HUES48 (cell line): ENCODE measurements at regions not wholly inside any gene's neighbourhood (a gene's known extent, or its start where the extent isn't known, plus 50 kb on each side); places are given as distances from the start of the nearest gene placed in this dataset.
"Not testable (repeated sequence)": the region's sequence is repeated elsewhere in the genome, so short reads cannot be mapped to it uniquely, and the experiment has no call there.

ENCODE experiments used
- H3K27ac ChIP-seq: one replicate; pipeline ENCODE4 v1.7.0; 2013; ENCODE audit warnings: low read depth, low read length, inconsistent platforms
- H3K27me3 ChIP-seq: 2 replicates; pipeline ENCODE4 v1.6.1; 2013; ENCODE audit warnings: mild to moderate bottlenecking, low read length; ENCODE audit not compliant: control insufficient read depth, insufficient read depth
- H3K36me3 ChIP-seq: 2 replicates; pipeline ENCODE4 v1.6.1; 2013; ENCODE audit warnings: low read length; ENCODE audit not compliant: control insufficient read depth, insufficient read depth
- H3K4me1 ChIP-seq: 2 replicates; pipeline ENCODE4 v1.6.1; 2013; ENCODE audit warnings: mild to moderate bottlenecking, low read length; ENCODE audit not compliant: control insufficient read depth, insufficient read depth
- H3K4me3 ChIP-seq: 2 replicates; pipeline ENCODE4 v1.5.1; 2013; ENCODE audit warnings: mild to moderate bottlenecking, low read depth, low read length
- H3K9ac ChIP-seq: 2 replicates; pipeline ENCODE4 v1.6.1; 2013; ENCODE audit warnings: mild to moderate bottlenecking, low read depth, low read length, moderate library complexity
- H3K9me3 ChIP-seq: 2 replicates; pipeline ENCODE4 v1.6.1; 2013; ENCODE audit warnings: low read length; ENCODE audit not compliant: control insufficient read depth, insufficient read depth

- H3K9me3 ChIP-seq = no peaks in the 10 kb centered on the region
- no peaks in the 10 kb centered on the region for H3K27me3 ChIP-seq
- no peak overlapping the region for H3K9ac ChIP-seq
- no peak overlapping the region for H3K4me3 ChIP-seq
- H3K36me3 ChIP-seq = no peaks in the 10 kb centered on the region
- H3K4me1 ChIP-seq = no peaks in the 10 kb centered on the region
- H3K27ac ChIP-seq = no peak overlapping the region
Measured at GRCh38 chr2:37569131-37569823, 102.2 kb downstream of the CDC42EP3 start.

DNA sequence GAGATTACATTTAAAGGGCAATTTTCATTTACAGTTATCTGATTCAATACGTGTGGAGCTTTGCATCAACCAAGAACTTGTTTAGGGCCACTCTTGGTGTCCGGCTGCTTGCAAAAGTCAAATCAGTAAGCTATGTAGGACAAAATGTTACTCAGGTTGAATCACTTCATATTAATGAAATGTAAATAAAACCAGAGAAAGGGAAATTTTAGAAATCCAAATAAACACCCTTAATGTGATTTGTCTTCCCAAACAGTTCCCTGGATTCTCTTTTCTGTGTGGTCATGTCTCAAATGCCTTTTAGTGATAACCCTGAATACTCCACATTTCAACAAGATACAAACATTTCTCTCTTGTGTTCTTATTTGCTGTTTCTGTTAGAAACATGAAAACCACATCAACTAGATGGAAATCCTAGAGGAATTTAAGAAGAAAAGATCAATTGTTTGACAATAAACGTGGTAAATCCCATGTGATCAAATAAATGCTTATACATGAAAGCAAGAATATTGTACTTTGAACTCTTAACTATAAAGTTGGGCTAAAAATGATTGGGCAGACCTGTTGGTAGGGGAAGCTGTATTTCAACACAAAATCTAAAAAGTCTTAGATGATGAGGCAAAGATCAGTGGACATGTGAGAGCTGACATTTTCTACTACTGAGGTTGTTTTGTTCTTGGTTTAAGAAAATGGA lies 101.3 kb downstream of the CDC42EP3 start:
- Histone ChIP-seq H3K4me1 (no peaks in the 10 kb centered on the region), H3K9me3 (no peaks in the 10 kb centered on the region), H3K27me3 (no peaks in the 10 kb centered on the region), H3K4me3 (no peak overlapping the region), H3K27ac (no peak overlapping the region), H3K36me3 (no peaks in the 10 kb centered on the region), H3K9ac (no peak overlapping the region)

DNA sequence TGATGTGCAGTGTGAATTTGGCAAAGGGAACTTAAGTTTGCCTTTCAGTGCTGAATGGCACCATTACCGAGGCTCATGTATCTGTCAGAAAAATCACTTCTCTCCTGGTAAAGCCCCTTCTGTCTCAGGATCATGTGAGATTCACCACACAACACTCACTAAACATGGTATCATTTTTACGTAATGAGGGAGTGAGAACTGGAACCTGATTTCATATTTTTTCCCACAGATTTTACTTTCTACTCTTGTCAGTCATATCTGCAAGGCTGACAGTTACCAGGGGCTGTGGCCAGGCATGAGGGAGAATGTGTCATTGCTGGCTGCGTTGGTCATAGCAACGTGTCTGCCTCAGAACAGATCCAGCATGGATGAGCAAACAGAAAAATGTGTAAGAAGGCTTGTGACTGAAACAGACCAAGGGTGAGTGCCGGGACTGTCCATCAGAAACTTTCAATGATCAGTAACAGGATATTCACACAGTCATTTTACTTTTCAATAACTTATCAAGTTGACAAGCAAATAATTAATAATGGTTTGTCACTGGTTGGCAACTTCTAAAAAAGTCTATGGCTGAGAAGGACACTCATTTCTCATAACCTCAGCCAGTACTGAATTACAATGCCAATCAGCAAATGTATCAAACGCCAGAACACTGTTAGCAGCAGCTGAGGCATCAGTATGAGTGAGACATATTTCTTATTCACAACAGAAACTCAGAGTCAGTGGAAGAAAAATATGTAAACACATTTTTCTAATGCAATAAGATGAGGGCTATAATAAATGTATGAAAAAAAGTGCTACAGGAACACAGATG lies 100.5 kb downstream of the CDC42EP3 start:
- H3K4me1 ChIP-seq = no peaks in the 10 kb centered on the region
- no peaks in the 10 kb centered on the region for H3K36me3 ChIP-seq
- no peaks in the 10 kb centered on the region for H3K9me3 ChIP-seq
- no peak overlapping the region for H3K4me3 ChIP-seq
- H3K9ac ChIP-seq = no peak overlapping the region
- H3K27me3 ChIP-seq = no peaks in the 10 kb centered on the region
- H3K27ac ChIP-seq = no peak overlapping the region

- Histone ChIP-seq H3K4me1 (no peaks in the 10 kb centered on the region), H3K27ac (no peak overlapping the region)
Measured at GRCh38 chr2:37571587-37572136, 99.8 kb downstream of the CDC42EP3 start.

GRCh38 chr2:37573451-37574388 lies 97.7 kb downstream of the CDC42EP3 start:
- H3K27ac ChIP-seq = no peak overlapping the region
- H3K9ac ChIP-seq = no peak overlapping the region

More at GRCh38 chr2:37571587-37572136, 99.8 kb downstream of the CDC42EP3 start:
- no peak overlapping the region for H3K9ac ChIP-seq
- H3K36me3 ChIP-seq = no peaks in the 10 kb centered on the region
- no peaks in the 10 kb centered on the region for H3K9me3 ChIP-seq
- H3K4me3 ChIP-seq = no peak overlapping the region
- no peaks in the 10 kb centered on the region for H3K27me3 ChIP-seq

DNA sequence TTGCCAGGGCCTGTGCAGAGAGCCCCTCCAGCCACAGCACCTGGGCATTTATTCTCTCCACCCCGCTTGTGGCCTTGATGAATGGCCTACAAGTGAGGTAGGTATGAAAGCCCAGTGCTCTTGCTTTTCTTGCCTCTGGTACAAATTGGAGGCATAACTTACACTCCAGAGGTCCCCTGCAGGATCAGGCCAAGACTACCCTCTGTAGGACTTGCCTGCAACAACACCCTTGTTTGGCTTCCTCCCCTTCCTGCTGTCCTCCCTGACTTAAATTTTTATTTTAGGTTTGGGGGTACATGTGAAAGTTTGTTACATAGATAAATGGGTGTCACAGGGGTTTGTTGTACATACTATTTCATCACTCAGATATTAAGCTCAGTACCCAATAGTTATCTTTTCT lies 95.7 kb downstream of the CDC42EP3 start:
- no peaks in the 10 kb centered on the region for H3K27me3 ChIP-seq
- no peaks in the 10 kb centered on the region for H3K36me3 ChIP-seq
- no peak overlapping the region for H3K4me3 ChIP-seq
- H3K4me1 ChIP-seq = no peaks in the 10 kb centered on the region
- peaks cover 9% of the 10 kb centered on the region; the same call in 1 of the 2 replicates for H3K9me3 ChIP-seq
- no peak overlapping the region for H3K9ac ChIP-seq
- no peak overlapping the region for H3K27ac ChIP-seq

More at GRCh38 chr2:37573451-37574388, 97.7 kb downstream of the CDC42EP3 start:
- Histone ChIP-seq H3K27me3 (no peaks in the 10 kb centered on the region), H3K9me3 (no peaks in the 10 kb centered on the region), H3K4me1 (no peaks in the 10 kb centered on the region), H3K4me3 (no peak overlapping the region), H3K36me3 (no peaks in the 10 kb centered on the region)

GRCh38 chr2:37576194-37576593 lies 95.2 kb downstream of the CDC42EP3 start:
- not testable (repeated sequence) for H3K9ac ChIP-seq, H3K9me3 ChIP-seq, H3K4me3 ChIP-seq, H3K36me3 ChIP-seq, H3K27ac ChIP-seq, H3K4me1 ChIP-seq, H3K27me3 ChIP-seq

DNA sequence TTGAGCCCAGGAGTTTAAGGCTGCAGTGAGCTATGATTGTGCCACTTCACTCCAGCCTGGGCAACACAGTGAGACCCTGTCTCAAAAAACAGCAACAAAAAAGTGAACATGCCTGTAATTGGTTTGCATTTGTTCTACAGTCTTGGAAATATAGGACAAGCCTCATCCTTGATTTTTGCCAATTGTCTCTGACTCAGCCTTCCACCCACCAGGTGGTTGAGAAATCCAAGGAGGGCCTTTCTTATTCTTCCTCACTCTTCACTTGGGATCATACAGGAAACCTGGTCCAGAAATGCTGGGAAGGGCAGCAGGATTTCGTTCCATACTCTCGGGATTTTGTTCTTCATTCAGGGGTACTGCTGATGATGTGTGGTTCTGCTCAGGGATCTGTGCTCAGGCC lies 94.6 kb downstream of the CDC42EP3 start:
- Histone ChIP-seq H3K4me3 (no peak overlapping the region), H3K9me3 (peaks cover 9% of the 10 kb centered on the region; the same call in 1 of the 2 replicates), H3K36me3 (no peaks in the 10 kb centered on the region), H3K27ac (no peak overlapping the region), H3K4me1 (no peaks in the 10 kb centered on the region), H3K27me3 (no peaks in the 10 kb centered on the region), H3K9ac (no peak overlapping the region)

- H3K27me3 ChIP-seq = no peaks in the 10 kb centered on the region
- H3K4me3 ChIP-seq = no peak overlapping the region
- H3K36me3 ChIP-seq = no peaks in the 10 kb centered on the region
- no peak overlapping the region for H3K27ac ChIP-seq
- H3K9ac ChIP-seq = no peak overlapping the region
- H3K4me1 ChIP-seq = peaks cover 4% of the 10 kb centered on the region; the same call in 1 of the 2 replicates
- peaks cover 9% of the 10 kb centered on the region; the same call in 1 of the 2 replicates for H3K9me3 ChIP-seq
Measured at GRCh38 chr2:37579192-37579713, 92.2 kb downstream of the CDC42EP3 start.

DNA sequence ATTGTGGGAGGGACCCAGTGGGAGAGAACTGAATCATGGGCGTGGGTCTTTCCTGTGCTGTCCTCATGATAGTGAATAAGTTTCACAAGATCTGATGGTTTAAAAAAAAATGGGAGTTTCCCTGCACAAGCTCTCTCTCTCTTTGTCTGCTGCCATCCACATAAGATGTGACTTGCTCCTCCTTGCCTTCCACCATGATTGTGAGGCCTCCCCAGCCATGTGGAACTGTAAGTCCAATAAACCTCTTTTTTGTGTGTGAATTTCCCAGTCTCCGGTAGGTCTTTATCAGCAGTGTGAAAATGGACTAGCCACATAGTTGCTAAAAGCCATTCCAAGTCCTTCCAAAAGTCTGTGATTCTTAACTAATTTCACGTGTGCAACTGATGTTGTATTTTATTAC lies 91.5 kb downstream of the CDC42EP3 start:
- not testable (repeated sequence) for H3K36me3 ChIP-seq, H3K27ac ChIP-seq, H3K27me3 ChIP-seq, H3K9me3 ChIP-seq, H3K4me1 ChIP-seq, H3K9ac ChIP-seq, H3K4me3 ChIP-seq
